RKO (cell line): ENCODE measurements at regions not wholly inside any gene's neighbourhood (a gene's known extent, or its start where the extent isn't known, plus 50 kb on each side); places are given as distances from the start of the nearest gene placed in this dataset.

Experiments
- DNase-seq: peaks from one replicate; pipeline ENCODE4 v3.0.0-alpha.2; 2016; ENCODE audit warnings: low spot score

DNA sequence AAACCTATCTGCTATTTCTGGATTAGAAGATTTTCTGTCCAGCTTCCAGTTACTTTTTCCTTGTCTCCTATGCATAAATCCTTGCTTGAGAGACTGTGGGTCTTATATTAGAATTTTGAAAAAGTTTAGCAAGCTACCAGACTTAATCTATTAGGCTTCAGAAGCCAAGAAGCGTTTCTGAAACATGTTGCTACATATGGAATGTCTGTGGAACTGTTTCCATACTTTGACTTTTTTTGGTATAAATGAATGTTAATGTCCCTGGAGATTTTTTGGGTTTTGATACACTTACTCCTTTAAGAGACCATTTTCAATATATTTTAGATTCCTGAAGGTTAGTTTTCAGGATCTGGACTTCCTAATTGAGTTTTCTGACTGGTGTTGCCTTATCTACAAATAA lies 191.4 kb upstream of the SGCD start:
- DNase-seq, result no peak

DNA sequence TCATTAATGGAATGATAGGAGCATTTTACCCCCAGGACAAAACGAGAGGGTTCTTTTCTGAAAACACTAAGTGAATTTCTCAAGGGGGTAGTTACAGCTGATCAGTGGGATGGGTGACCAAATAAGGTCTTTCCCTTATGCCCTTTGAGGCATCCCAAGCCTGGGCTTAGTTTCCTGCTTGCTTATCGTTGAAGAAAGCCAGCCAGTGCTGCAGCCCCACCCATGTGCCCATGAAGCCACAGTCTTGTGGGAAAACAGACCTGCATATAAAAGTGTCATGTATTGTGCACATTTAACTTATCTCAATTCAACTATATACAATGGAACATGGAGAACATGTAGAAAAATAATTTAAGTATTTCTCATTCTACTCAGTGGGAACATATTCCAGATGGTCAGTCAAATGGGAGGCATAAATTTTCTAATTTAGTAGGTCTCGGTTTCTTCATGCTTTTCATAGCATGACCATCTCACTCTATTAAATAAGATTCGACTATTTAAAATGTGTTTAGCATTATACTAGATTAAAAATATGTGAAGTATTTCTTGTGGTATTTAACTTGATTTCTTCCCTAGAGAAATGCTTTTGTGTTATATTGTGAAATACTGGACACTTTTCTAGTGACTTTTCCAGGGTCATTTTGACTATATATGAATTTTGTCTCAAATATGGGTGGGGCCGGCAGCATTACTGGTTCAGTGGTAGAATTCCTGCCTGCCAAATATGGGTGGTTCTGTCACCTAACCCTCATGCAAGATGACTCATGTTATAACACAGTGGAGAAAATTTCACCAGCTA lies 189.7 kb upstream of the SGCD start:
- no peak for DNase-seq

DNA sequence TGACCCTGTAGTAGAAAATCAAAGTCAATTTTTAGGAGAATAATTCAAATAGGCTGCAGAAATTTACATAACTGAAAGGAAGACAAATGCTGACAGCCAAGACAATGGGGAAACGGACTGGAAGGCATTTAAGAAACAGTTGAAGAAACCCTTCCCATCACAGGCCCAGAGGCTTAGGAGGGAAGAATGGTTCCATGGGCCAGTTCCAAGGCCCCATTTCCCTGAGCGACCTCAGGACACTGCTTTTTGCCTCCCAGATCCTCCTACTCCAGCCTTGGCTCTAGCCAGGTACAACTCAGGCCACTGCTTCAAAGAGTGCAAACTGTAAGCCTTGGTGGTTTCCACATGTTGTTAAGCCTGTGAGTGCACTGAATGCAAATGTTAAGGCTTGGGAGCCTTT lies 184.1 kb upstream of the SGCD start:
- DNase-seq, result no peak

- no peak for DNase-seq
These were observed 179.6 kb upstream of the SGCD start for GRCh38 chr5:156147261-156147943.

- DNase-seq, result no peak
These were observed 179.0 kb upstream of the SGCD start for GRCh38 chr5:156147944-156148285.

DNA sequence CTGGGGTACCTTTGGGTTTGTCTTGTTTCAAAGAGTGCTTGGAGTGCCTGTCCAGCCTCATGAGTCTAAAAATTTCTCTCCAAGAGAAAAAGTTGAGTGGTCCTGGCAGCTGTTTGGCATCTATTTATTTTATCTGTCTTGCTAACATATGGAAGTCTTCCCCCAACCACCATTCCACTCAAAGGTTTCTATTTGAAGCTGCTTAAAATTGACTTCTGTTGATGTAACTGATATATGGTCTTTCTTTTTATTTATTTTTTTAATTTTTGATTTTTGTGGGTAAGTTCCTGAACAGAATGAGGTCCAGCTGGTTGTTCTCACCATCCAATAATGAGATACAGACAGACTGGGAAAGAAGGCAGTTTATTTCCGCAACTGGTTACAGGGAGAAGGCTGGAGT lies 178.7 kb upstream of the SGCD start:
- DNase-seq, result no peak

DNA sequence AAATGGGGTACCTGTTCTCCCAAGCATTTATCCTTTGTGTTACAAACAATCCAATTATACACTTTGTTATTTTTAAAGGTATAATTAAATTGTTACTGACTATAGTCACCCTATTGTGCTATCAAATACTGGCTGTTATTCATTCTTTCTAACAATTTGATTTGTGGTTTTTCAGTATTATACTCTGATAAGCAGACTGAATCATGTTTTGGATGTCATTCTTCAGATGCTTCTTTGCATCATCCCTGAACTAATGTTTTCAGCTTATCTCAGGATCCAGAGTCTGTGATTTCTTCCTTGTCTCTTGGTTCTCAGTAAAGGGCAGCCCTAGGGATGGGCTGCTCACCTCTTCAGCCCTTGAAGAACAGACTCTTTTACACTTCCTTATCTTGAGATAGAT lies 177.8 kb upstream of the SGCD start:
- no peak for DNase-seq

- DNase-seq, result no peak
These were observed 173.4 kb upstream of the SGCD start for GRCh38 chr5:156153602-156154001.

GRCh38 chr5:156154757-156155156 lies 172.2 kb upstream of the SGCD start:
- no peak for DNase-seq

GRCh38 chr5:156155598-156155997 lies 171.4 kb upstream of the SGCD start:
- no peak for DNase-seq

- no peak for DNase-seq
These were observed 162.7 kb upstream of the SGCD start for GRCh38 chr5:156164306-156164705.

- no peak for DNase-seq
These were observed 157.5 kb upstream of the SGCD start for GRCh38 chr5:156169495-156169894.

- DNase-seq, result no peak
These were observed 156.5 kb upstream of the SGCD start for GRCh38 chr5:156170351-156170961.

DNA sequence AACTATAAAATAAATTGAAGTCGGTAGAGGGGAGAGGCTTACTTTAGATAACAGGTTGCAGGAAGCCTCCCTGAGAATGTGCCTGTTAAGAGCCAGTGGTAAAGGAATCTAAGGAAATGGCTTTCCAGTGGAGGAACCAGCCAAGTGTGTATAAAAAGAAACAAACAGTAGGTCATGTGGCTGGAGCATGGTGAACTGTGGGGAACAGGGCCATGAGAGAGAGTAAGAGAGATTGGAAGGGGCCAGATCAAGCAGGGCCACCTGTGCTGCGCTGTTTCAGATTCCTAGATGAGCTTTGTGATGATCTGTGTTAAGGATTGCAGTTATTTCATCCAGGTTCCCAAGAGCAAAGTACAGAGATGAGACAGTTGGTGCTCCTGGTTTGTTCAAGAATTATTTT lies 152.7 kb upstream of the SGCD start:
- no peak for DNase-seq

GRCh38 chr5:156178117-156178516 lies 148.8 kb upstream of the SGCD start:
- no peak for DNase-seq

DNA sequence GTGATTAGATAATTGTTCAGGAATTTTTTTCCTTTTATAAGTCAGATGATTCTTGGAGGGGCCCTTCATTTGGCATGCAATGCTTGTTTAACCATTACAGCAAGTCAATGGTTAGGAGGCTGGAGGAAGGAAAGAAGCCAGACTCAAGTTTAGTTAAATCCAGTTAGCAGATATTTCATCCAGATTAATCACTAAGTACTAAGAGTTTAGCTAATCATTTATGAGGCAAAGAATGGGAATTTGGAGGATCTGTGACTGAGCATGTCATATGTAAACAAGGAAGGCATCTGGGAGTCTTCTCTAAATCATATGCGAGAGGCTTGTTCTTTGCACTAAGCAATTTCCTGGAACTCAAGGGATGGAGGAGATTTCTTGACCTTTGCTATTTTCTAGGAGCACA lies 145.3 kb upstream of the SGCD start:
- no peak for DNase-seq

GRCh38 chr5:156182174-156182967 lies 144.6 kb upstream of the SGCD start:
- DNase-seq, result no peak

DNA sequence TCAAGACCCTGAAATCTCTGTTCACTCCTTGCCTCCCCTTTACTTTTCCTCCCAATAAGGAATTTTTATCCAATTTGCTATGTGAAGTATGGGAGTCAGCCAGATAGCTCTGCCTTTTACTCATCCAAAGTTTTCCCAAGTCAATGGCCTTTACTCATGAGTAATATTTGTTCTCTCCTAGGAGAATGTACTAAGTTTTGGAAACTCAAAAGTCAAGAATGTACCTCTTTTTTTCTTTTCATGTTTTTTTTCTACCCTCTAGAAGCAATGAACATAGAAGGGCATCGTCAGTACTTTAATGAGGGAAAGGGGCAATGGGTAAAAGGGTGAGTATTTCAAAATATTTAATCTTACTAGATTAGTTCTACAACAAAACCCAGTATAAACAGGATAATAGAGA lies 140.2 kb upstream of the SGCD start:
- no peak for DNase-seq

- DNase-seq, result no peak
These were observed 138.9 kb upstream of the SGCD start for GRCh38 chr5:156188016-156188415.

DNA sequence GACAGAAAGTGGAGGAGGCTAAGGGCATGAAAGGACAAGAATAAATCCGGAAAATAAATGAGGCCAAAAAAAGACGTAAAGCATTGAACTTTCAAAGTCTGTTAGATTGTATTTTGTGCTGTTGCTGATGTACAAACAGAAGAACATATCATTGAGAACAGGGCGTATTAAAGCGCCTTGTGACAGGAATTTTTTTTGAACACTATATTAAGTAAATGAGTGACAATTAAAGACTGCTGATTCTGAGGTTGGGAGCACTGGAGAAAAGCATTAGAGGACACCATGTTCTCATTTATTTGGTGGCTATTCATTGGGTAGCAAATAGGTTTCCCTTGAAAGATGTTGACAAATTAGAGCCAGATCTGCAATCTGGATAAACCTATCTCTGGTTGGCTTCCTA lies 137.3 kb upstream of the SGCD start:
- DNase-seq, result no peak

- no peak for DNase-seq
These were observed 135.4 kb upstream of the SGCD start for GRCh38 chr5:156191547-156191946.

GRCh38 chr5:156197042-156197635 lies 129.8 kb upstream of the SGCD start:
- DNase-seq, result no peak
